HEK293 (cell line): ENCODE measurements at regions not wholly inside any gene's neighbourhood (a gene's known extent, or its start where the extent isn't known, plus 50 kb on each side); places are given as distances from the start of the nearest gene placed in this dataset.

Source experiments
- CTCF ChIP-seq: fragments of 450-650 bp; formaldehyde crosslinking; IDR thresholded peaks from 2 replicates; pipeline ENCODE4 v1.5.1; 2016; ENCODE audit warnings: missing biosample characterization, missing genetic modification characterization
- GLI4 ChIP-seq: fragments of 450-650 bp; formaldehyde crosslinking; IDR thresholded peaks from 2 replicates; pipeline ENCODE4 v1.5.1; 2016; ENCODE audit warnings: missing biosample characterization, missing genetic modification characterization
- ZNF121 ChIP-seq: fragments of 450-650 bp; formaldehyde crosslinking; IDR thresholded peaks from 2 replicates; pipeline ENCODE4 v1.5.1; 2016; ENCODE audit warnings: missing biosample characterization, missing genetic modification characterization
- ZNF362 ChIP-seq: fragments of 450-650 bp; formaldehyde crosslinking; IDR thresholded peaks from 2 replicates; pipeline ENCODE4 v1.5.1; 2016; ENCODE audit warnings: missing biosample characterization, missing genetic modification characterization
- ZNF404 ChIP-seq: fragments of 450-650 bp; formaldehyde crosslinking; IDR thresholded peaks from 2 replicates; pipeline ENCODE4 v1.5.1; 2017; ENCODE audit warnings: missing biosample characterization, missing genetic modification characterization
- ZNF510 ChIP-seq: fragments of 450-650 bp; formaldehyde crosslinking; IDR thresholded peaks from 2 replicates; pipeline ENCODE4 v1.5.1; 2018; ENCODE audit warnings: mild to moderate bottlenecking, missing genetic modification characterization, missing biosample characterization; ENCODE audit not compliant: insufficient replicate concordance
- ZNF621 ChIP-seq: fragments of 450-650 bp; formaldehyde crosslinking; IDR thresholded peaks from 2 replicates; pipeline ENCODE4 v1.5.1; 2017; ENCODE audit warnings: missing biosample characterization, missing genetic modification characterization
- ZNF792 ChIP-seq: fragments of 450-650 bp; formaldehyde crosslinking; IDR thresholded peaks from 2 replicates; pipeline ENCODE4 v1.5.1; 2016; ENCODE audit warnings: missing biosample characterization, missing genetic modification characterization

- TF ChIP-seq ZNF404 (tag by site-specific recombination), result no peak
- TF ChIP-seq ZNF621 (tag by site-specific recombination), result no peak
- TF ChIP-seq ZNF792 (tag by site-specific recombination), result no peak
- no peak for TF ChIP-seq ZNF362 (tag by site-specific recombination)
- TF ChIP-seq CTCF, result no peak
- TF ChIP-seq GLI4, result no peak
- no peak for TF ChIP-seq ZNF121
- no peak for TF ChIP-seq ZNF510 (tag by site-specific recombination)
These were observed 412.9 kb downstream of the IDS start for GRCh38 chrX:149092179-149092578.
